Panc1 (cell line): ENCODE measurements at regions not wholly inside any gene's neighbourhood (a gene's known extent, or its start where the extent isn't known, plus 50 kb on each side); places are given as distances from the start of the nearest gene placed in this dataset.

ENCODE experiments used
- ATAC-seq: fragments of 200-7000 bp; cut with Tn5 transposase; 2 replicates; pipeline ENCODE4 v1.9.1; 2020; ENCODE audit warnings: mild to moderate bottlenecking, moderate library complexity
- BruUV-seq: library from RNA; stranded (reverse); fragments of 400-500 nt; replicated peaks from 2 replicates; lab custom pipeline; 2021; lab: Mats Ljungman, UMichigan
- CTCF ChIA-PET: fragments of 300-600 bp; sonication (Branson Sonifier 250); formaldehyde crosslinking; loops from one replicate; lab custom pipeline; 2022; ENCODE audit warnings: antibody characterized with exemption; lab: Charles Lee
- POLR2A ChIA-PET: fragments of 300-600 bp; sonication (Branson Sonifier 250); formaldehyde crosslinking; loops from one replicate; lab custom pipeline; 2022; ENCODE audit warnings: antibody characterized with exemption; lab: Charles Lee
- DNase-seq: peaks from one replicate; pipeline ENCODE4 v3.0.0-alpha.2; 2010; ENCODE audit warnings: low read depth, low spot score
- H3K27ac ChIP-seq: 2 replicates; pipeline ENCODE4 v1.5.1; 2011; ENCODE audit warnings: mild to moderate bottlenecking, low read length, inconsistent platforms
- H3K27me3 ChIP-seq: fragments of 200-500 bp; sonication (Bioruptor generic); 2 replicates; pipeline ENCODE4 v1.6.0; 2014; ENCODE audit warnings: low read length, inconsistent platforms; ENCODE audit not compliant: control insufficient read depth, insufficient read depth
- H3K36me3 ChIP-seq: fragments of 200-500 bp; sonication (Bioruptor generic); 2 replicates; pipeline ENCODE4 v1.5.1; 2014; ENCODE audit warnings: inconsistent platforms, mild to moderate bottlenecking, low read length, moderate library complexity; ENCODE audit not compliant: control insufficient read depth, insufficient read depth
- H3K4me1 ChIP-seq: 2 replicates; pipeline ENCODE4 v1.5.1; 2011; ENCODE audit warnings: inconsistent platforms, mild to moderate bottlenecking, low read length, moderate library complexity; ENCODE audit not compliant: control insufficient read depth, insufficient read depth
- H3K4me3 ChIP-seq, 2 experiments: 2 replicates each; pipeline ENCODE4 v1.5.1; 2011 to 2012; ENCODE audit warnings: low read depth in 2 of 2, low read length in 2 of 2, mild to moderate bottlenecking in 2 of 2, inconsistent platforms in 1 of 2, moderate library complexity in 1 of 2
- H3K9me3 ChIP-seq: fragments of 200-500 bp; sonication (Bioruptor generic); 2 replicates; pipeline ENCODE4 v1.5.1; 2014; ENCODE audit warnings: low read depth, mild to moderate bottlenecking, inconsistent platforms, low read length, moderate library complexity; ENCODE audit not compliant: control insufficient read depth, insufficient read depth
- POLR2AphosphoS5 ChIP-seq: IDR thresholded peaks from 2 replicates; pipeline ENCODE4 v1.6.1; 2012; ENCODE audit warnings: mild to moderate bottlenecking, low read depth, low read length, moderate library complexity
- SIN3A ChIP-seq: IDR thresholded peaks from 2 replicates; pipeline ENCODE4 v1.6.1; 2012; ENCODE audit warnings: low read depth, mild to moderate bottlenecking, low read length, moderate library complexity, borderline replicate concordance; ENCODE audit not compliant: insufficient read depth
- TCF7L2 ChIP-seq: IDR thresholded peaks from 2 replicates; pipeline ENCODE4 v1.6.1; 2011; ENCODE audit warnings: mild to moderate bottlenecking, low read depth, low read length, inconsistent platforms
- in situ Hi-C: cut with HindIII; loops from 2 replicates; pipeline ENCODE4 v1.10.0; 2016; ENCODE audit warnings: low sequenced_read_pairs, low pct_unique_long_range_greater_than_20kb
- intact Hi-C: fragments of 100-400 bp; cut with micrococcal nuclease; formaldehyde crosslinking; loops from one replicate; pipeline ENCODE4 v1.10.0; 2022; ENCODE audit not compliant: unreplicated experiment
- TF ChIP-seq, protein P1 (sequence below): fragments of 450-650 bp; IDR thresholded peaks from 2 replicates; pipeline ENCODE4 v1.5.1; 2017; ENCODE audit warnings: mild to moderate bottlenecking
- TF ChIP-seq, protein P2 (sequence below), 2 experiments: IDR thresholded peaks; 2 replicates each; pipeline ENCODE4 v1.6.1; 2011 to 2012; ENCODE audit warnings: low read depth in 2 of 2, control low read depth in 1 of 2, low read length in 1 of 2, mild to moderate bottlenecking in 1 of 2, moderate library complexity in 1 of 2; ENCODE audit not compliant: insufficient read depth in 1 of 2

DNA sequence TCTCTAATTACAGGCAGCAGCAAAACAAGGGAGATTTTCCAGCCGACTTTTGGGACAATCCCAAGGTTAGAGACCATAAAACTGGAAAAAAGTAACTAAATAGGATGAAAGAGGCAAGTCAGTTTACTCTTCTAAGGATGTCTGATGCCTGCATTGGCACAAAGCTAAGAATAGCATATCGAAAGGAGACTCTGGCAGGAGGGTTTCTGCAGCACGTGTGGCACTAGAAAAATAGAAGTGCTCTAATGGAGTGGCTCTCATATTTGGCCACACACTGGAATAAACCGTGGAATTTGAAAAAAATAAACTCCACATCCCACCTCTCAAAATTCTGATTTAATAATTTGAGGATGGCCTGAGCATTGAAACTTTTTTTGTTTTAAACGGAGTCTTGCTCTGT, 77.2 kb upstream of the ARSJ start:
- Histone ChIP-seq H3K27ac (no peak overlapping the region), H3K27me3 (no peaks in the 10 kb centered on the region), H3K36me3 (no peaks in the 10 kb centered on the region), H3K9me3 (0 out of 2 replicates have a peak, but pooled peaks cover 2% of the 10 kb centered on the region), H3K4me3 (no peak overlapping the region), H3K4me1 (no peaks in the 10 kb centered on the region)
- DNase-seq (no peak), ATAC-seq (no peak)
- BruUV-seq, result no TSS peak
- in situ Hi-C loops, result no loop called here
- TF ChIP-seq TCF7L2, result no peak
- ChIA-PET POLR2A (no interaction called here), CTCF (no interaction called here)
- intact Hi-C loops, result no loop called here

DNA sequence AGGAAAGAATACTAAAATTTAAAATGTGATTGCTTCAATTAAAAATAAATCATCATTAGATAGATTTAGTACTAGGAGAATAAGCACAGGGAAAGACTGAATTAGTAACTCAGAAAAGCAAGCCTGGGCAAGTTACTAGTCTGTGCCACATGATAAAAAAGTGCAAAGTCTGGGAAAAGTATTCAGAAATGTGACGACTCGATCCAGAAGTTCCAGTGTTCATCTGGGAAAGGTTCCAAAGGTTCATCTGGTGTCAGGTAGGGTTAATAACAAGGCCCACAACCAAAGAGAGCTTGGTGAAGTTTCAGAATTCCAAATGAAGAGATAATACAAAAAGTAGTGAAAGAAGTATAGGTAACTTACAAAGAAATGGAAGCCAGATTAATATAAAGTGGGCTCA, 78.3 kb upstream of the ARSJ start:
- DNase-seq (no peak), ATAC-seq (no peak)
- POLR2A ChIA-PET, result no interaction called here
- H3K4me3 ChIP-seq, result no peak overlapping the region
- BruUV-seq, result no TSS peak
- TF ChIP-seq, protein P1, sequence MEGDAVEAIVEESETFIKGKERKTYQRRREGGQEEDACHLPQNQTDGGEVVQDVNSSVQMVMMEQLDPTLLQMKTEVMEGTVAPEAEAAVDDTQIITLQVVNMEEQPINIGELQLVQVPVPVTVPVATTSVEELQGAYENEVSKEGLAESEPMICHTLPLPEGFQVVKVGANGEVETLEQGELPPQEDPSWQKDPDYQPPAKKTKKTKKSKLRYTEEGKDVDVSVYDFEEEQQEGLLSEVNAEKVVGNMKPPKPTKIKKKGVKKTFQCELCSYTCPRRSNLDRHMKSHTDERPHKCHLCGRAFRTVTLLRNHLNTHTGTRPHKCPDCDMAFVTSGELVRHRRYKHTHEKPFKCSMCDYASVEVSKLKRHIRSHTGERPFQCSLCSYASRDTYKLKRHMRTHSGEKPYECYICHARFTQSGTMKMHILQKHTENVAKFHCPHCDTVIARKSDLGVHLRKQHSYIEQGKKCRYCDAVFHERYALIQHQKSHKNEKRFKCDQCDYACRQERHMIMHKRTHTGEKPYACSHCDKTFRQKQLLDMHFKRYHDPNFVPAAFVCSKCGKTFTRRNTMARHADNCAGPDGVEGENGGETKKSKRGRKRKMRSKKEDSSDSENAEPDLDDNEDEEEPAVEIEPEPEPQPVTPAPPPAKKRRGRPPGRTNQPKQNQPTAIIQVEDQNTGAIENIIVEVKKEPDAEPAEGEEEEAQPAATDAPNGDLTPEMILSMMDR, result no peak
- no peaks in the 10 kb centered on the region for H3K36me3 ChIP-seq
- intact Hi-C loops, result no loop called here
- H3K27ac ChIP-seq, result no peak overlapping the region
- H3K27me3 ChIP-seq, result no peaks in the 10 kb centered on the region
- 0 out of 2 replicates have a peak, but pooled peaks cover 2% of the 10 kb centered on the region for H3K9me3 ChIP-seq
- no peaks in the 10 kb centered on the region for H3K4me1 ChIP-seq
- CTCF ChIA-PET, result no interaction called here
- in situ Hi-C loops, result no loop called here

DNA sequence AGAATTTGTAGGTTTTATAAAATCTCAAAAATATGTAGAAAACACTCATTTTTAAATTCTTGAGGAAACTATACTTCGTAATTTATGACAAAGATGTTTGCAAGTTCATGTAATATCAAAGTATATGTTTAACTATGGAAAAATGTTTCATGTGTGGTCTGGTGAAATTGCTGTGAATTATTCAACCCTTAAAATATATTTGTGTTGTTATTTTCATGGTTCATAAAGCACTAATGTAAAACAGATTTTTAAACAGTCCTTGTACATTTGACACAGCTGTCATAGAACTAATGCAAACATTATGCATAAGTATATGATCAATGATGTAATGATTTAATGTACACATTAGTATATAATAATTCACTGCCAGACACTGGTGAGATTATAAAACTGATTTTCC, 83.1 kb upstream of the ARSJ start:
- Histone ChIP-seq H3K9me3 (0 out of 2 replicates have a peak, but pooled peaks cover 2% of the 10 kb centered on the region), H3K36me3 (no peaks in the 10 kb centered on the region), H3K27ac (no peak overlapping the region), H3K27me3 (no peaks in the 10 kb centered on the region), H3K4me1 (no peaks in the 10 kb centered on the region), H3K4me3 (no peak overlapping the region)
- ChIA-PET POLR2A (no interaction called here), CTCF (no interaction called here)
- TF ChIP-seq TCF7L2 (no peak), SIN3A (no peak), POLR2AphosphoS5 (no peak)
- TF ChIP-seq, protein P1, result no peak
- TF ChIP-seq, protein P2, sequence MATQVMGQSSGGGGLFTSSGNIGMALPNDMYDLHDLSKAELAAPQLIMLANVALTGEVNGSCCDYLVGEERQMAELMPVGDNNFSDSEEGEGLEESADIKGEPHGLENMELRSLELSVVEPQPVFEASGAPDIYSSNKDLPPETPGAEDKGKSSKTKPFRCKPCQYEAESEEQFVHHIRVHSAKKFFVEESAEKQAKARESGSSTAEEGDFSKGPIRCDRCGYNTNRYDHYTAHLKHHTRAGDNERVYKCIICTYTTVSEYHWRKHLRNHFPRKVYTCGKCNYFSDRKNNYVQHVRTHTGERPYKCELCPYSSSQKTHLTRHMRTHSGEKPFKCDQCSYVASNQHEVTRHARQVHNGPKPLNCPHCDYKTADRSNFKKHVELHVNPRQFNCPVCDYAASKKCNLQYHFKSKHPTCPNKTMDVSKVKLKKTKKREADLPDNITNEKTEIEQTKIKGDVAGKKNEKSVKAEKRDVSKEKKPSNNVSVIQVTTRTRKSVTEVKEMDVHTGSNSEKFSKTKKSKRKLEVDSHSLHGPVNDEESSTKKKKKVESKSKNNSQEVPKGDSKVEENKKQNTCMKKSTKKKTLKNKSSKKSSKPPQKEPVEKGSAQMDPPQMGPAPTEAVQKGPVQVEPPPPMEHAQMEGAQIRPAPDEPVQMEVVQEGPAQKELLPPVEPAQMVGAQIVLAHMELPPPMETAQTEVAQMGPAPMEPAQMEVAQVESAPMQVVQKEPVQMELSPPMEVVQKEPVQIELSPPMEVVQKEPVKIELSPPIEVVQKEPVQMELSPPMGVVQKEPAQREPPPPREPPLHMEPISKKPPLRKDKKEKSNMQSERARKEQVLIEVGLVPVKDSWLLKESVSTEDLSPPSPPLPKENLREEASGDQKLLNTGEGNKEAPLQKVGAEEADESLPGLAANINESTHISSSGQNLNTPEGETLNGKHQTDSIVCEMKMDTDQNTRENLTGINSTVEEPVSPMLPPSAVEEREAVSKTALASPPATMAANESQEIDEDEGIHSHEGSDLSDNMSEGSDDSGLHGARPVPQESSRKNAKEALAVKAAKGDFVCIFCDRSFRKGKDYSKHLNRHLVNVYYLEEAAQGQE (IDR thresholded peaks at IDR 0.05; ENCODE audit: insufficient read depth in 1 of 2, low read depth in 2 of 2, low read length in 1 of 2), result no peak
- in situ Hi-C loops (no loop called here), intact Hi-C loops (no loop called here)
- BruUV-seq, result no TSS peak
- ATAC-seq (no peak), DNase-seq (no peak)
